HG02970 (cell line): ENCODE measurements at regions not wholly inside any gene's neighbourhood (a gene's known extent, or its start where the extent isn't known, plus 50 kb on each side); places are given as distances from the start of the nearest gene placed in this dataset.

Experiments
- ATAC-seq: cut with Tn5 transposase; IDR thresholded peaks from one replicate; pipeline ENCODE4 v1.9.1; 2021; ENCODE audit warnings: mild to moderate bottlenecking, moderate library complexity, moderate number of reproducible peaks; ENCODE audit not compliant: unreplicated experiment, low FRiP score

DNA sequence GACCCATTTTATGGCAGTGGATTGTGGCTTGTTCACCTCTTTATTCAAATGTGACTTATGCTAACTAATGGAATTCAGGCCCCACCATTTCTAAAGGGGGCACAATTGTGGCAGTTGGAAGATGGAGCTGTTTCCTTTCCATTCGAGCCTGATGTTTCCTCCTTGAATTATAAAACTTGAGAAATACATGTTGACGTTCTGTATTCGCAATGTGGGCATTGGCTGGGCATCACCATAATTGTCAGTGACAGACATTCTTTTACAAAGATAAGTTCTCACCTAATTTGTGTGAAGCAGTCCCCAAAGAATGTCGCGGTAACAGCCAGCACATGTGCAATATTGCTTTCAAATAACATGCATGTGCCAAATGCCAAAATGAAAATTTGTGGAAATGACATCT, 1070.2 kb upstream of the TENM3 start:
- no peak for ATAC-seq

DNA sequence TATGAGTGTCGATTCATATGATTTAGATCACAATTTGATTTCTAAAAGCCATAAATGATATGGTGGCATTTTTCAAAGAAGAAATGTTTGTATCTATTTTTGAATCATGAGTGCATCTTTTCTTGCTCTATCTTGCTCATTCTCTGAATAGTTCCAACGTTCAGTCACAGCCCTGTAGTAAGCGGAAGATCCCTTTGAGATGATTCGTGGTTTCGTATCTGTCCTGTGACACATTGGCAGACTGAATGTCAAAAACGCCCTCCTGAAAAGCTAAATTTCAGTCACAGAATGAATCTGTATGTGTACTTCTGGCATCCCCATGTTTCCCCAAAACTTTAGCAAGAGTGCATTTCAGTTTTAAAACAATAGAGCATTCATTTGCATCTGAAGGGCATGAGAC, 1066.9 kb upstream of the TENM3 start:
- ATAC-seq = no peak

DNA sequence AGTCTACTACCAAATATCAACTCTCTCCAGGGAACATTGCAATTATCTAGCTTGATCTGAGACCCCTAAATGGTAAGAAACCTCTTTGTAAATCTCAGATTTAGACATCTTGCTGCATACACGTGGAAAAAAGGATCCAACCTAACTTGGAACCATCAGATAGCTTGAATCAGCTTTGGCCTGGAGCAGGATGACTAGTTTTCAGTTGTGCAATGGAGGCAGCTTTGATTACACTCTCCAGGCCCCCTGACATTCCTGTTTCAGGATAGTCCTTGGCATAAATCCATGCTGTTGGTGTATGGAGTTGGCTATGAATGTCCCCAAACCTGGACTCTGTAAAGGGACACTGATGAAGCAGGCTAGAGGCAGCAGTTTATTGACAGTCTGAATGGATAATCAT, 1061.9 kb upstream of the TENM3 start:
- no peak for ATAC-seq

DNA sequence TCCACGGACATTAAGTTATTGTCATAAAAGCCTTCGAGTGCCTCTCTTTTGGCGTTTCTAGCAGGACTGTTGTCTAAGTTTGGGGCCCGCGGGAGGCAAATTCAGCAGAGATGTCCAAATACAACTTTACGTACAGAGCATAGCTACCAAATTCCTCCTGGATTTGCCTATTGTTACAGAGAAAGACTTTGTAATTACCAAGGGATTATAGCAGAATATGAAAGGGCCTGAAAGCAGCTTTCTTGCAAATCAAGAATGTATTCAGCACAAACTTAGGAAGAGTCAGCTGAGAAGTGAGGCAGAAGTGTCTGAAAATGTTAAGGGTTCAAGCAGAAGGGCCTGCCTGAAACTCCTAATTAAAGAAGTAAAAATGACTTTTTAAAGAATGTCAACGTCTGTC, 1053.5 kb upstream of the TENM3 start:
- ATAC-seq = no peak

DNA sequence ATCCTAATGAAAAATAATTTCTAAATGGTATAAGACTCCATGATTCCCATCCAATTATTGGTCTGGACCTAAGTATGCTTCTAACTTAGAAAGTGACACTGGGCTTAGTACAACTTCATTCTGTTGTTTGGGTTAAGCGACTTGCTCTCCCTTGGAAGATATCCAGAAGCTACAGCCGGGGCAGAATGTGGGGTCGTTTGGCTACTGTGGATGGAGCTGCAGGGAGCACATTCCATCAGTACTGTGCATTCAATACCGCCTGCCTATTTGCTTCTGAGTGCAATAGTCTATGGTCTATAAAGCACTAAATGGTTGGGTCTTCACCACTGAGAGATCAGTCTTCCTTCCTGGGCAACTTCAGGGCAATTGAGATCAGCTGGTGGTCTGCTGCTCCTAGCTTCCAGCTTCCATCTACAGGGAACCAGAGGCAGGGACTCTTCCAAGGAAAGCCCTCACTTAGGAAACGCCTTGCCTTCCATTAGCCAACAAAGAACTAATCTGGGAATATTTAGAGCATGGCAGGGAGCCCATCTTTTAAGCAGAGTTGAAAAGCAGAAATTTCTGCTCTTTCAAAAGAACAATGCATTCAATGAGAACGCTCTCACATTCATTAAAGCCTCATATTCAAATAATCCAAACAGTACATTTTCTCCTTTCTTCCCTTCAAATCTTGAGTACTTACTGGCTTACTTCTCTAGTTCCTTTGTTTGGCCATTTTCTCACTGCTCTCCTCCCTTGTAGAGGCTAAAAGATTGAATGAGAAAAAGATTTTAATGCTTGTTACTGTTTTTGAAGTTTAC, 1049.9 kb upstream of the TENM3 start:
- ATAC-seq = no peak

DNA sequence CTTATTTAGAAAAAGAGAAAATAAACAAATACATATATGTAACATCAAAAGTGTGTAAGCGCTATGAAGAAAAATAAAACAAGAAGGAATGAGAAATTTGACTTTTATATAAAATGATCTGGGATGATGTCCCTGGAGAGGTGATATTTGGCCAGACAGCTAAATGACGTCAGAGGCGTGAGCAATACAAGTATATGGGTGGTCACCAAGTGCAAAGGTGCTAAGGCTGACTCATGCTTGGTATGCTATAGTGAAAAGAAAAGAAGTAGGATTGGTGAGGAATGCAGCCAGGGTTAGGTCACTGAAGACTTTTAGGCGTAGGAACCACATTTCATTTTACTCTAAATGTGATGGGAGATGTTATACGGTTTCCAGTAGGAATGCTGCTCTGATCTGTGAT, 1049.1 kb upstream of the TENM3 start:
- ATAC-seq = no peak

DNA sequence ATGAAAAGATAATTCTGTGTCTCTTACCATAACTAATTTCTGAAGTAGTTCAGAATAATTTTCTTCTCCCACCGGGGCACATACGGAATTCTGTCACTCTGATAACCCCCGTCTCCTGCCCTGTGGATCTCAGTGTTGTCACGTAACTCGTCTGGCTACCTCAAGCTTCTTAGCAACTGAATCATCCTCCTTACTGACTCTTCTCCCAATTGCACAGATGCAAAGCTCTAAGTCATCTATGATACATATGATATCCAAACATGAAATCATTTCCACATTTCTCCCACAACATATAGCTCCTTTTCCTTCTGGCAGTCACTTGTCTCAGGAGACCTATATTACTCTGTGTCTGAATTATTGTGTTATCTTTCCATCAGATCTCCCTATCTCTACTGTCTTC, 1043.1 kb upstream of the TENM3 start:
- ATAC-seq = no peak

DNA sequence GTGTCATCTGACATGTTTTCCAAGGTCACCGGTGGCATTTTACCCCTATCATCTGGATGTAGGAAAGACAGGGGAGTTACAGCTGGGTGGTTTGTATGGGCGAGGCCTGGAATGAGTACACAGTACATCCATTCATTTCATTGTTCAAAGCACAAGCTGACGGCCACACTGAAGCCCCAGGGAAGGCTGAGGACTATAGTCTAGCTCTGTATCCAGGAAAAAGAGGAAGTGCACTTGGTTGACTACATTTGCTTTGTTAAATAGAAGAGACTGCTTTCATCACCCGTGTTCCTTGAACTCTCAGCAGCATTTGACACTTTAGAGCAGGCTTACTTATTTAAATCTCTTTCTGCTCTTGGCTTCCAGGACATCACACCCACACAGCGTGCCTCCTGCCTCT, 1041.0 kb upstream of the TENM3 start:
- ATAC-seq = no peak

DNA sequence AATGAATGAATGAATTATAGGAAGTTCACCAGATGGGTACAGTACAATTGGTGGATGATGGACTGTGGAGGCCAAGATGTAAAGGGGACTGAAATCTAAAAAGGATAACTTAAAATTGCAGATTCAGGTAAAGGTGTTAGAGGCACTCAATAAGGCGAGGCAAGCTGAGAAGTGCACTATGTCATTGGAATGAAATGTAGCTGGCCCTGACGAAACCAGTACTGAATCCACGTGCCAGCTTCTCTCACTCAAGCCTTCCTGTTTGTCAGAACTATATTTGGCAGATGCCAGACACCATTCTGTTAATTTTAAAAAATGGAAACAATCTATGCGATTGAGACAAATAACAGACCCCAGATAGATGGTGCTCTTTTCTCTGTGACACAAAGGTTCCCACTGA, 1039.1 kb upstream of the TENM3 start:
- no peak for ATAC-seq

DNA sequence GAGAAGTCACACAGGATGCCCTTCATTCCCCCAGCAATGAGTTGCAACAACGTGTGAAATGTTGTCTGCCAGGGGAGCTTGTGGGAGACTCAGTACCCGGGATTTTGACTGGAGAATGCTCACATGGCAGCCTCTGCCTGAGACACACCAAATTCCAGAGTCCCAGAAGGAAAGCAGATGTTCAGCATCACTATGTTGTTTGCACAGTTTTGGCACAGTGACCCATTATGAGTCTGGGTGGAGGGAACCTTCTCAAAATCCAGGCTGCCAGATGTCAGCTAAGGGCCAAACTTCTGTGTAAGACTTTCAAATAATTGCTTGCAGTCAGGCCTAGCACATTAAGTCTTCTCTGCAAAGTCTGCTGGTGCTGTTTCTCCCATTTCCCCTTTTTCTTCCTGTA, 1029.7 kb upstream of the TENM3 start:
- ATAC-seq = no peak

DNA sequence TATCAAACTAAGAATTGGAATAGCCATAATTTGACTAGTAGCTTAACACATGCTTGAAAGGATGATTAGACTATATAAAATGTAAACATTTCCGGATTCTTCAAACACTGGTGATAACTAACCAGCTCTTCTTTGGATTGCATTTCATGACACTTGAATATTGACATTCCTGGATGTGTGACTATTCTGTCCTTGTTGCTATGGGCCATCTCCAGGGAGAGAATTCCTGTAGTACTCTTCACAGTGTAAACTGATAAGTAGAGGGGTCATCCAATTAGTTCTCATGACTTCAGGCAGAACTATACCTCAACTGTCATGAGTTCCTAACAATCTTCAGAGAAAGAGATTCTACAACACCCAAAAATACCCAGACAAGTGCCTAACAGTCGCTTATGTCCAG, 1026.7 kb upstream of the TENM3 start:
- no peak for ATAC-seq

DNA sequence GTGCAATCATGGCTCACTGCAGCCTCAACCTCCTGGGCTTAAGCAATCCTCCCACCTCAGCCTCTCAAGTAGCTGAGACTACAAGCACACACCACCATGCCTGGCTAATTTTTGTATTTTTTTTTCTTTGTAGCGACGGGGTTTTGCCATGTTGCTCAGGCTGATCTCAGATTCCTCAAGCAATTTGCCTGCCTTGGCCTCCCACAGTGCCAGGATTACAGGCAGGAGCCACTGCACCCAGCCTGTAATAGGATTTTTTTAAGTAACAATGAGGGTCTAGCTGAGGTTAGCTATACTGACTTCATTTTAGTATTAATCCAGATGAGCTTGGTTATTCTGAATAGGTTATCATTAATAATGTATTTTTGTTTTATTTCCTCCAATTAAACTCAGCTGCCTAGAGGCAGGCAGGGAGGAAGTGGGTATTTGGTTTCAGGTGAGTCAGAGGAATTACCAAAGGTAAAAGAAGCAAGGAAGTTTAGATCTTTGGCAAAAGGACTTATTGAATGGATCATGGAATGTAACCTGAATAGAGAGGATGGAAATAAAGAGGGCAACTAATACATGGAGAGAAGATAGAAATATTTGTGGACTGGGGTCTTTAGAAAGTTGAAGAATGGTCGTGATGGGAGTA, 1023.3 kb upstream of the TENM3 start:
- no peak for ATAC-seq

DNA sequence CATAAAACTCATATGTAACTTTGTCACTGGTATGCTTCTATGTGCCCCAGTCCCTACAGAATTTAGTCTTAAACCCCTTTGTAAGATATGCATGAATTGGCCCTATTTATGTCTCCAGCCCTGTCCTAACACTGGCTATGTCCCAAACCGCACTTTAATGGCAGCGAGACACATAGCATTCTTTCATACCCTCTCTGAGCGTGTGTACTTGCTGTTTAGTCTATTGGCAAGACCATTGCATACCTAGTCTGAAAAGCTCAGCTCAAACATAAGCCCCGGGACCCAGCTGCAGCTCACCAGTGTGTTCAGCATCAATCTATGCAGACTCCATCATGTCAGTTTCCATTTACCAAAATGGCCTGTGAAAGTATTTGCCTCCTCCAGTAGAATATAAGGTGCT, 1018.4 kb upstream of the TENM3 start:
- ATAC-seq = no peak

DNA sequence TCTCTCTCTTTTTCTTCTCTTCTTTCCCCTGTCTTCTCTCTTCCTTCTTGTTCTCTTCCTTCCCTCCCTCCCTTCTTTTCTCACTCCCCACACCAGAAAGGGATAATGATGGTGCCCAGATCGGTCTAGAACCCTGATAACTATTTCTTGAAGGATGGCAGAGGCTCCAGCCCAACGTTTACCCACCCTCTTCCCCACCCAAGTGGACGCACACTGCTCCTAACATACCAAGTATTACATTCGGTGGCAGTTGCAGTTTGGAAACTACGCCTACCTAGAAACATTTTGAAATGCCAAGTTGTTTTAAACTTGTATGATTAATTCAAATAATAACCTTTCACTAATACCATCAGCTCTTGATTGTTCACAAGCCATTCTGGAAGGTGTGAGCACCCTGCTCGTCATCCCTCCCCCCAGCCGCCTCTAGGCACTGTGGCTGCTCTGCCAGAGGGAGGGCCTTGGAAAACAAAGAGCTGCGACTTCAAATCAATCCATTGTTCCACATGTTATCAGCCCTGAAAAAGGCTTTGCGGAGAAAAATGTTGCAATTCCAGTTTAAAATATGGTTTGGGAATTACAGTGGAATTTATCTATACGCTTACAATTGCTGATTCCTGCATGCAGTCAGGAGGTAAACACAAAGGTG, 1017.5 kb upstream of the TENM3 start:
- ATAC-seq = no peak

DNA sequence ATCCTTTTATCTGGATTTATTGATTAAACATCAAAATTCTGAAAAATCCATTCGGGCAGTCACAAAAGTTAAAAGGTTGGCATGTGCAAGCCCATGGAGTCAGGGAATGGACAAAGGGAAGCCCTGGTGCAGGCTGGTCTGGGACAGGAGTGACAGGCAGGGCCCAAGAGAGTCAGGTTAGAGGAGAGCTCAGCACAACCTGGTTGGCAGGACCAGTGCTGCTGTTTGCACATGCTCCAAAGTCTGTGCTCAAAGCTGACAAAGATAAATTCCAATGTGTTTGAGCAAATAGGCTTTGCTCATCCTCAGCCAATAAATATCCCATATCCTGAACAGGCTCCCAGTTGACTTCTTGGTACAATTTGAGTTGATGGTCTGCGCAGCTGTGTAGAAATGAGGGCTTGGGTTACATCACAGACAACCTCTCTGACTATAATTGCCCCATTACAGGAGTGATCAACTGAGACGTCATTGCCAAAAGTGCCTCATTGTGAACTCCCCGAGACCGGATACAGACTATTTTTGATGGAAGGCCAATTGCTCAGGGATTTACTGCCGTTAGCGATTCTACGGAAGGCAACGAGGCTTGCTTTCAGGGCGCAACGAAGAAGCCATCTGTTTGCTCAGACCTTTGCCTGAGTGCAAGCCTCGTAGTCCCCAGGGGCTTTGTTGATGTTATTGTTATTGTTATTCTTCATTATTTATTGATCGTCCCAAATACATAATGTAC, 1008.1 kb upstream of the TENM3 start:
- no peak for ATAC-seq

DNA sequence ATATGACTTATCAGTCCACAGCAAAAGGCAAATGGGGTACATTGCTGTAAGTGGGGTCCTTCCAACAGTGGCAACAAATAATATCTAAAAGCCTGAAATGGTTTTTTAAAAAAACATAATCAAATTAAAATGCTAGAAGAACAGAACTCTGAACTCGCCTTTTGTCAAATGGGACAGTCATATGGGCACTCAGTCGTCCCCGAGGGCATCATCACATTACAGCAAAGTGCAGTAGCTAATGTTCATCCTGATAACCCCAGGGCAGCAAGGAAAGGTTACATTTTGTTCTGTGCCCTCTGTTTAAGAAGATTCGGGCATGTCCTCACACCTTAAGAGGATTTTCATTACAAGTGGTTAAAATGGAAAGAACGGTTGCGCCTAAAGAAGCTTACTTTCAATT, 997.9 kb upstream of the TENM3 start:
- ATAC-seq = no peak

DNA sequence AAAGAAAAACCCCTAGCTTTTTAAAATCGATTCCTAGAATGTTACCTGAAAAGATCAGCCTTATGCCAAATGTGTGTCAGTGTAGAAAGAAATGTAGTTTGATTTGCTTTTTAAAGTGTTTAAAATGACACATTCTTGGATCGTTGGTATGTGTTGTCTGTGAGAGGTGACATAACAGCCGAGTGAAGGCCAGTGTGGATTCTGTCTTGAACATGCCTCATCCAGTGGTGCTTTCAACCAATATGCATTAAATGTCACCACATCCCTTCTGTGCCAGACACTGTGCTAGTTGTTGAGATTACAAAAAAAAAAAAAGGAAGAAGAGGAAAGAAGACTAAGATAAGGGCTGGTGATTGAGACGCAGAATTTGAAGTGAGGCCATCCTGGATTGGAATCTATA, 994.2 kb upstream of the TENM3 start:
- no peak for ATAC-seq

DNA sequence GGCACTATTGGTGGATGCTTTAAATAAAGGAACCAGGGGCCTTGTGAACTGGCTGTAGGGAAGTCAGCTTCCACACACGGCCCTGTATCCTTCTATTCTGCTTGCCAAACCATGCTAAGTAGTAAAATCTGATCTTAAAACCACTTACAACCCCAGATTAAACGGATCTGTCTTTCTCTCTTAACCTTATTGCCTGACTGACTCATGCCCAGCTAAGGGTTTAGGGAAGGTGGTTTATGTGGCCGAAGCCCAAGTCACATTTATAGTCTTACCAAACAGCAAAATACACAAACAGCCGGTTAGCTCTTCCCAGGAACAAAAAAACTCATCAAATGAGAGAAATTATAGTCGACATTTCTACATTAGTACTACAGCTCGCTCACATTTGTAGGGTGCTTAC, 988.4 kb upstream of the TENM3 start:
- ATAC-seq = no peak

DNA sequence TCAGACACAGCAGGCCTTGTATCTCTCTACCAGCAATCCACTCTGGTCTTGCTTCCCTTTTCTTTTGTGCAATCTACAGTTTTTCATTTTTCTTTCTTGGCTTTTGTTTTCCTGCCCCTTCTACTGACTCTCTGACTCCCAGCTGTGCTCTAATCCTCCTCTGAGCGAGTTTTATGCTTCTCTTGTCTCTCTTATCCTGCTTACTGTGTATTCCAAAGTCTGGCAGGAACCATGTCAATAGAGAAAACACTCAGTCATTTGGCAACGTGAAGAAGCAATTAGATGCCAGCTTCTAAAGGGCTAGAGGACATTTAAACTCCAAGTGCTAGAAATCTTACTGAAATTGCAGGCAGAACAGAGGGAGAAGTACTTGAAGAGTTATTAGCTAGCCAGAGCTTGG, 984.6 kb upstream of the TENM3 start:
- ATAC-seq = no peak

DNA sequence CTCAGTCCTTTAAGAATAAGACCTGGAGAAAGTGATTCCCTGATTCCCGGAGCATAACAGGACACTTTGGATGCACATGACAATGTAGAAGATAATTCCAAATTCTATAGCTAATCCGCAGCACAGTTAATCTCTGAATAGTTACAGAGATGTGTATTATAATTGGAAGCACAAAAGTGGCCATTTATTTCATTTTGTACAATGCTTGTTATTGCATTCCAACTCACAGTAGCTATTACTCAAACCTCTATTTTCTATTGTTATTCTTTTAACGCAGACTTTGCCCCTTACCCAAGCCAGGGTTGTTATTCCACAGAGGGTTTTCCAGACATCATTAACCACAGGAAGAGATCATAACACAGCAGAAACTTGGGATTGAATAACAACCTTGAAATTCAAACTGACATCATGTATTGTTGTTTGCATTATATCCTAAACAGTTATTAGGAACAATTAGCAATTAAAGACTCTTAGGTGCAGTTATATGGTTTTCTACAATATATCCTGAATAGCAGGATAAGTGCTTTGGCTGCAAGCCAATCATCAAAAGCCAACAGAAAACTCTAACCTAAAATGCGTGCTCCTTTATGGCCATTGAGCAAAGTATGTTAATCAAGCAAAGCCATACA, 984.0 kb upstream of the TENM3 start:
- no peak for ATAC-seq

DNA sequence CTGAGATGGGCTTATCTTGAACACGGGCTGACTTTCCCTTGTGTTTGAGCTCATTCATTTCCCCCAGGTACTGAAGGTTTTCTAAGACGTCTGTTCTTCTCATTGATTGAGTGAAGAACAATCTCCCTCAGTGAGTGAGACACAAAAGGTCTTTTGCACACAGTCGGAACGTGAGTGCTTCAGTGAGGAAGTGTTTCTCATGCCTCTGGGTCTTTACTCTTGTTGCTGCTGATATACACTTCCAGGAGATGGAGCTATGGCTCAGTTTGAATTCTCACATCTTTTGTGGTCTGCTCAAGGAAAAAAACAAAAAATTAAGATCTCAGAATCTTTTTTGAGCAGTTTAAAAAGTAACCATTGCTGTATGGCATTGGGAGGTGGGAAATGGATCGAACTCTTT, 981.9 kb upstream of the TENM3 start:
- ATAC-seq = no peak
